CD4-positive, alpha-beta T cell treated with Interleukin-10 for 1 hour (primary cell): ENCODE measurements at regions not wholly inside any gene's neighbourhood (a gene's known extent, or its start where the extent isn't known, plus 50 kb on each side); places are given as distances from the start of the nearest gene placed in this dataset.
"Not testable (repeated sequence)": the region's sequence is repeated elsewhere in the genome, so short reads cannot be mapped to it uniquely, and the experiment has no call there.

Source experiments
- DNase-seq: peaks from one replicate; pipeline ENCODE4 v3.0.0-alpha.2; 2020

- no peak for DNase-seq
These were observed 232.0 kb upstream of the STT3B start for GRCh38 chr3:31300456-31301443.

GRCh38 chr3:31302343-31302742 is 230.4 kb upstream of the STT3B start:
- no peak for DNase-seq

GRCh38 chr3:31305340-31305739 is 227.4 kb upstream of the STT3B start:
- DNase-seq: no peak

DNA sequence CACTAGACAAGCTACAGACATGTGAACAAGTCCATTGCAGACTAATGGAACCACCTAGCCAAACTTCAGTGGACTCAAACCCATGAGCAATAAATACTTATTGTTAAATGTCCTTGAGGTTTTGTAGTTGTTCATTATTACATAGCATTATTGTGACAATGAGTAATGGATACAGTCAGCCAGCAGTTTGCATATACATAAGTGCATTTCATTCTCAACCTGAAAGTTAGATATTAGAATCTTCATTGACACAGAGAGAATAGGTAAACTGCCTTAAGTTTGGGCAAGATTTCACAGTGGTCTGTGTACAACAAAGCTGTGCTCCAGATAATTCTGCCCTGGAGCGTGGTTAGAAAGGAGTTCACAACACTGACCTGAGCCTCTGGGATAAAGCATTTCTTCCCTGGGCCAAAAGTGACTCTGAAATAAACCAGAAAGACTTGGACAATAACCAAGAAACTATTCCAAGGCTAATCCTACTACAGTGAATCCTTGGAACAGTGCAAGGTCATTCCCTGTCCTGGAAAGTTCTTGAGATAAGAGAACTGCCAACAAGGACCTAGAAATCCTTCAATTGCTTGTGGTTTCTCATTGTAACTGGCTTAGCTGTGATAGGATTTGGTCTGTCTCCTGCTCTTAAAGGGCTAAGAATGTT is 225.5 kb upstream of the STT3B start:
- DNase-seq: no peak

- no peak for DNase-seq
These were observed 221.2 kb upstream of the STT3B start for GRCh38 chr3:31311559-31311958.

DNA sequence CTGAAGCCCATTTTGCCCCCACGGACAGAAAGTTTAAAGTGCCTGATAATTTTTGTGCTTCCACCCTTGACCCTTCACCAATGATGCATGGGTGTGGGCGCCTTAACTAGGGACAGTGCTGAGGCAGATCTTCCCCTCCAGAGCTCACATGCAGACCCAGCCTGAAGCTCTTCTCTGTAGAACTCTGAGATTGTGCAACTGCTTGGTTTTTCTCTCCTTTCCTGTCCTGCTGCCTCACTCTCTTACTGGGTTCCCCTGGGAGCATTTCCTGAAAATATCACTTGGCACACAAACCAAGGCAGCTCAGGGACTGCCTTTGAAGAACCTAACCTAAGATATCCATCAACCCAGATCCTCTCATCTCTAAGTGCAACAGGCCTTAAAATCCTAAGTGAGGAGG is 220.3 kb upstream of the STT3B start:
- DNase-seq: no peak

- DNase-seq: no peak
These were observed 218.5 kb upstream of the STT3B start for GRCh38 chr3:31314258-31314657.

DNA sequence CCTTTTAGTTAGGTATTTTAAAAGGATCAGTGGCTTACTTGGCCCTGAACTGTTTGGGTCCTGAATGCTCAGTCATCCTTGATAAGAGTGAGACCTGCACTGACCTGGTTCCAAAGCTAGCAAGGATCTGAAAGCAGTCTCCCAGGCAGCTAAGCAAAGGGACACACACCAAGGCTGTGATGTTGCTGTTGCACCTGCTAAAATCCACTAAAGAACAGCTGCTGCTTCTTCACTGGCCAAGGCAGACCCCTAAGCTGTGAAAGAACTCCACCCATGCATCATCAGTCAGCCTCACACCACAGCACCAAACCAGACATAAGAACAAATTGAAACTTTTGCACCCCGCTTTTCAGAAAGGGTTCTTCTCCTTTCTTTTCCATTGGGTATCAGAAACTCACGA is 213.4 kb upstream of the STT3B start:
- no peak for DNase-seq

DNA sequence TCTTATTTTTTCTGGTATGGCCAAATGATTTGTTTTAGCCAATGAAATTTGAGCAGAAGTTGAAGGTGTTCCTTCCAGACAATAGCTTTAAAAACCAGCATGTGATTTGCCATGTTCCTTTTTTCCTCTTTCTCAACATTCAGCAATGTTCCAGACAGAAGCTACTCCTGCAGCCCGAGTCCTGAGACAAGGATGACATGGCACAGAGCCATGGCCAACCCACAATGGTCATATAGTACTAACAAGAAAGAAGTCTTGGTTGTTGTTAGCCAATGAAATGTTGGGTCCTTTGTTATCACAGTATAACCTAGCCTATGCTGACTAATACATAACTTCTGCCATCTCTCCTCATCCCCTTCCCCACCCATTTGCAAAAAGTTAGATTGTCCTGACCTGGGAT is 211.1 kb upstream of the STT3B start:
- DNase-seq: no peak

DNA sequence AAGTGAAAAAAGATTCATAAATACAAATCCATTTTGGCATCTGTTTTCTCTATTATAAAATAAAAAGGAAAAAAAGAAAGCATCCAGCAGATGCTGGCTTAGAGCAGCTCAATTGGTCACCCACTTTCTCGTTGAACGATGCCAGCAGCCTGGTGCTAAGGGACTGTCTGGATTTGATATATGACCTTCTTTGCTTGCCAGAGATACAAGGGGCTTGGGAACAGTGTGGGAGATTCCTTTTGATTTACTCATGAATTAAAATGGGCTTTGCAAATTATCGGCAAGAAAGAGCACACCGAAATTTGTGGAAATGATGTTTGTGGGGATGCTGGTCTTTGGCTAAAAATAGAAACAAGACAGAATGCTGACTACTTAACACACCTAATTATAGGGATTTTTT is 210.3 kb upstream of the STT3B start:
- DNase-seq: no peak

DNA sequence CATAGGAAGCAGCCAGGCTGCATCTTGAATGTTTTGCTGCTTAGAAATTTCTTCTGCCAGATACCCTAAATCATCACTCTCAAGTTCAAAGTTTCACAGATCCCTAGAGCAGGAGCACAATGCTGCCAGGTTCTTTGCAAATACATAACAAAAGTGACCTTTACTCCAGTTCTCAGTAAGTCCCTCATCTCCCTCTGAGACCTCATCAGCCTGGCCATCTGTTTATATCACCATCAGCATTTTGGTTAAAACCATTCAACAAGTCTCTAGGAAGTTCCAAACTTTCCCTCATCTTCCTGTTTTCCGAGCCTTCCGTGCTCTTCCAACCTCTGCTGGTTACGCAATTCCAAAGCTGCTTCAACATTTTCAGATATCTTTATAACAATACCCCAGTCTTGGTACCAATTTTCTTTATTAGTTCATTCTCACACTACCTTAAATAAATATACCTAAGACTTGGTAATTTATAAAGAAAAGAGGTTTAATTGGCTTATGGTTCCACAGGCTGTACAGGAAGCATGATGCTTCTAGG is 204.8 kb upstream of the STT3B start:
- DNase-seq: not testable (repeated sequence)

DNA sequence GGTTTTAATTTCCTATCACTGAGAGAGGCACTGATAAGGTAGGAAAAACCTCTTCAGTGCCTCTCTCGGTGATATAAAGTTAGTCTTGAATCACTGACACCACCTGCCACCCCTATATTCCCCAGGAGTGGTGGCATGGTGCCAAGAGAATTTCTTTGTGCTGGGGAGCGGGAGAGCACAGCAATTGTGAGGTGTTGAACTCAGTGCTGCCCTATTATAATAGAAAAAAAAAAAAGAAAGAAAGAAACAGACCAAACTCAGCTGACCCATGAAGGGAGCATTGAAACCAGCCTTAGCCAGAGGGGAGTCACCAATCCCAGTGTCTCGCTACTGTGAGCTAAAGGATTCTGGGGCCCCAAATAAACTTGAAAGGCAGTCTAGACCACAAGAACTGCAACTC is 201.4 kb upstream of the STT3B start:
- no peak for DNase-seq

GRCh38 chr3:31341130-31341529 is 191.6 kb upstream of the STT3B start:
- no peak for DNase-seq

- no peak for DNase-seq
These were observed 189.7 kb upstream of the STT3B start for GRCh38 chr3:31343075-31343474.

DNA sequence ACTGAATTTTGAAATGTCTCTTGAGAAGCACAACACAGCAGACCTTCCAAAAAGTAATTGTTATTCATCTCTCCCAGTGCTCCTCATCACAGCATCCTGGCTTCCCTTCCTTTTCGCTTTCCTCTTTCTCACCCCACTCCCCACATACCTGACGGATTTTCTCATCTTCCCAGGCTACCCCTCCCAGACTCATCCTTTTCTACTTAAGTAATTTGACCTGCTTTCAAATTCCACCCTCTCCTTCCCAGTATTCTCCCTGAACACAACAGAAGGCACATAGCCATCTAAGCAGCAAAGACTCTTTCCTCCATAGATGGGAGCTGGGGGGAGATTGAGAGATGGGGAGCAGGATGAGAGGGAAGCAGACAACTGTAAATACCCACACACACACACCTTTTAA is 187.1 kb upstream of the STT3B start:
- no peak for DNase-seq

GRCh38 chr3:31346542-31346979 is 186.2 kb upstream of the STT3B start:
- DNase-seq: no peak

DNA sequence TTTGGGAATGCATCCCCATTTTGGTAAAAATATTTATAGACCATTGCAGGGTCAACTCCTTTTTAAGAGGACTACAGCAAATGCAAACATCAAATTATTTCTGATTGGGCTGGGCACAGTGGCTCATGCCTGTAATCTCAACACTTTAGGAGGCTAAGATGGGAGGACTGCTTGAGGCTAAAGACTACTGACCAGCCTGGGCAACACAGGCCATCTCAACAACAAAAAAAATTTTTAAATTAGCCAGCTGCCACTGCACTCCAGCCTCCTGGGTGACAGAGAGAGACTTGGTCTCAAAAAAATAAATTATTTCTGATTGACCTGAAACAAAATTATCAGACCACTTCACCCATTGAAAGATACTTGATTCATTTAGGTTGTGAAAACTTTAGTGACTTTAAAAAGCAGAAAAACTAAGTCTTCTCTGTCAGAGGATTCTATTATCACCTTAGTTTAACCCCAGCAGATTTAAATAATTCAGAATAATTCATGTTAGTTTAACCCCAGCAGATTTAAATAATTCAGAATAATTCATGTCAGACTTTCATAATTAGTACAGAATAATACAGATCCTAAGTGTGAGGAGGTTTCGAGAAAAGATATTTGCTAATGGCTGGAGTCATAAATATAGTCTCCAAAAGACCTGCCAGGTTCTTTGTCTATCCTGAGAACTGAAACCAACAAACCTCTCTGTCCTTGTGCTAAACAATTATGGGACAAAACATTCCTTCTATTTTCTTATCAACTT is 183.6 kb upstream of the STT3B start:
- DNase-seq: no peak

GRCh38 chr3:31350307-31350706 is 182.4 kb upstream of the STT3B start:
- DNase-seq: no peak

GRCh38 chr3:31352331-31352730 is 180.4 kb upstream of the STT3B start:
- no peak for DNase-seq

DNA sequence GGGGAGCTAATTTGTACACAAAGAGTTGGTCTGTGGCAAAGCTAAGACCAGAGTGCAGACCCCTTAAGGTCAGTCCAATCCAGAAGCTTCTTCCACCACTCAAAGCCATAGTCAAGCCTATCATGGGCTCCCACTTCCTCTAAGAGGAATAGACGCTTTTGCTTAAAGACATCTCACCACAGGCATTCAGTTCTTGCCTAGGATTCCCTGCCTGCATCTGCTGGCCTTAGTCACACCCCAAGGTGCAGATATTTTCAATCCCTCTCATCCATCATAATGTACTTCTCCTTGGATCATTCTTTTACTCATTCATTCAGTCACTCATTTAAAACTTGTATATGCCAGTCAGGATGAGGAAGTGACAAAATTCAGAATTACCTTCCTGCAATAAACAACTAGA is 179.6 kb upstream of the STT3B start:
- no peak for DNase-seq

- no peak for DNase-seq
These were observed 178.4 kb upstream of the STT3B start for GRCh38 chr3:31354373-31354772.

DNA sequence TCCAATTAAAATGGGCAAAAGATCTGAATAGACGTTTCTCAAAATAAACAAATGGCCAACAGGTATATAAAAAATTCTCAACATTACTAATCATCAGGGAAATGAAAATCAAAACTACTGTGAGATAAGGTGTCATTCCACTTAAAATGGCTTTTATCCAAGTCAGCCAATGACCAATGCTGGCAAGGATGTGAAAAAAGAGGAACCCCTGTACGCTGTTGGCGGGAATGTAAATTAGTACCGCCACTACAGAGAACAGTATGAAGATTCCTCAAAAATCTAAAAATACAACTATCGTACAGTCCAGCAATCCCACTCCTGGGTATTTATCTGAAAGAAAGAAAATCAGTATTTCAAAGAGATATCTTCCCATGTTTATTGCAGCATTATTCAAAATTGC is 176.9 kb upstream of the STT3B start:
- no peak for DNase-seq

- no peak for DNase-seq
These were observed 175.8 kb upstream of the STT3B start for GRCh38 chr3:31356941-31357340.
